Fibroblast of lung (primary cell): ENCODE measurements at regions not wholly inside any gene's neighbourhood (a gene's known extent, or its start where the extent isn't known, plus 50 kb on each side); places are given as distances from the start of the nearest gene placed in this dataset.

Experiments used
- DNase-seq, 2 donors: peaks; one replicate each; pipeline versions ENCODE4 v3.0.0 to v3.0.0-alpha.2; 2010; ENCODE audit warnings: low read depth in 2 of 2
- H2AFZ ChIP-seq: 2 replicates; pipeline ENCODE4 v1.5.1; 2012; ENCODE audit warnings: low read length, control low read depth, inconsistent platforms
- H3K27ac ChIP-seq: 2 replicates; pipeline ENCODE4 v1.5.1; 2011; ENCODE audit warnings: low read length, control low read depth; ENCODE audit not compliant: insufficient read depth
- H3K27me3 ChIP-seq: 2 replicates; pipeline ENCODE4 v1.5.1; 2011; ENCODE audit warnings: mild to moderate bottlenecking, low read length; ENCODE audit not compliant: control insufficient read depth, insufficient read depth
- H3K36me3 ChIP-seq: 2 replicates; pipeline ENCODE4 v1.5.1; 2011; ENCODE audit warnings: low read length; ENCODE audit not compliant: control insufficient read depth, insufficient read depth
- H3K4me1 ChIP-seq: 2 replicates; pipeline ENCODE4 v1.5.1; 2011; ENCODE audit warnings: low read length; ENCODE audit not compliant: control insufficient read depth, insufficient read depth; ENCODE audit errors: extremely low read depth
- H3K4me2 ChIP-seq: 2 replicates; pipeline ENCODE4 v1.5.1; 2011; ENCODE audit warnings: low read length, control low read depth; ENCODE audit not compliant: insufficient read depth; ENCODE audit errors: extremely low read depth
- H3K4me3 ChIP-seq, 4 experiments: fragments of 200-600 bp in 1 of 4; sonication (generic) in 1 of 4; replicated peaks in 1 of 4; 2 replicates each; pipeline ENCODE4 v1.5.1; 2011 to 2016; ENCODE audit warnings: low read length in 4 of 4, low read depth in 3 of 4, mild to moderate bottlenecking in 3 of 4, control low read depth in 2 of 4, inconsistent platforms in 1 of 4, mixed read lengths in 1 of 4; ENCODE audit not compliant: insufficient read depth in 1 of 4; ENCODE audit errors: control extremely low read depth in 1 of 4
- H3K79me2 ChIP-seq: 2 replicates; pipeline ENCODE4 v1.5.1; 2012; ENCODE audit warnings: mild to moderate bottlenecking, low read length, inconsistent platforms; ENCODE audit not compliant: control insufficient read depth, insufficient read depth
- H3K9ac ChIP-seq: 2 replicates; pipeline ENCODE4 v1.5.1; 2011; ENCODE audit warnings: mild to moderate bottlenecking, low read length, control low read depth; ENCODE audit not compliant: insufficient read depth
- H3K9me3 ChIP-seq: 2 replicates; pipeline ENCODE4 v1.5.1; 2012; ENCODE audit warnings: low read depth, low read length; ENCODE audit not compliant: control insufficient read depth, insufficient read depth
- H4K20me1 ChIP-seq: 2 replicates; pipeline ENCODE4 v1.5.1; 2011; ENCODE audit warnings: low read length; ENCODE audit not compliant: control insufficient read depth, insufficient read depth; ENCODE audit errors: extremely low read depth
- CTCF ChIP-seq, 2 donors: IDR thresholded peaks in 1 of 2; conservative IDR thresholded peaks in 1 of 2; 1 replicate in 1 of 2; 2 replicates in 1 of 2; pipeline ENCODE4 v1.5.1; 2011 to 2012; ENCODE audit warnings: low read length in 2 of 2, control low read depth in 1 of 2, inconsistent platforms in 1 of 2, low read depth in 1 of 2, mild to moderate bottlenecking in 1 of 2
- EZH2 ChIP-seq: IDR thresholded peaks from 2 replicates; pipeline ENCODE4 v1.5.1; 2012; ENCODE audit warnings: low read length, control low read depth, mild to moderate bottlenecking; ENCODE audit errors: missing control alignments

GRCh38 chr11:71137376-71137775 is 115.0 kb downstream of the SHANK2 start:
- Histone ChIP-seq H3K4me1 (no peaks in the 10 kb centered on the region), H3K9ac (no peak overlapping the region), H3K36me3 (no peaks in the 10 kb centered on the region), H2AFZ (no peak overlapping the region), H3K9me3 (no peaks in the 10 kb centered on the region), H3K27ac (no peak overlapping the region), H3K4me3 (no peak overlapping the region), H4K20me1 (no peaks in the 10 kb centered on the region), H3K79me2 (no peaks in the 10 kb centered on the region), H3K4me2 (no peak overlapping the region), H3K27me3 (no peaks in the 10 kb centered on the region)
- no peak for DNase-seq
- no peak for TF ChIP-seq EZH2
- TF ChIP-seq CTCF (conservative IDR thresholded peaks at IDR 0.05 in 1 of 2, IDR thresholded peaks at IDR 0.05 in 1 of 2; ENCODE audit: low read depth in 1 of 2, low read length in 2 of 2) = no peak

- Histone ChIP-seq H3K27me3 (no peaks in the 10 kb centered on the region), H3K36me3 (no peaks in the 10 kb centered on the region), H3K9me3 (no peaks in the 10 kb centered on the region), H3K9ac (no peak overlapping the region), H2AFZ (no peak overlapping the region), H3K4me3 (no peak overlapping the region), H4K20me1 (no peaks in the 10 kb centered on the region), H3K4me2 (no peak overlapping the region), H3K27ac (no peak overlapping the region), H3K4me1 (no peaks in the 10 kb centered on the region), H3K79me2 (no peaks in the 10 kb centered on the region)
- DNase-seq = no peak
- TF ChIP-seq EZH2 (no peak), CTCF (conservative IDR thresholded peaks at IDR 0.05 in 1 of 2, IDR thresholded peaks at IDR 0.05 in 1 of 2; ENCODE audit: low read depth in 1 of 2, low read length in 2 of 2) (no peak)
Observed at GRCh38 chr11:71136095-71136845, 116.1 kb downstream of the SHANK2 start.

- Histone ChIP-seq H3K9me3 (no peaks in the 10 kb centered on the region), H3K9ac (no peak overlapping the region), H3K36me3 (no peaks in the 10 kb centered on the region), H3K27ac (no peak overlapping the region), H4K20me1 (no peaks in the 10 kb centered on the region), H2AFZ (no peak overlapping the region), H3K4me2 (no peak overlapping the region), H3K4me1 (no peaks in the 10 kb centered on the region), H3K27me3 (no peaks in the 10 kb centered on the region), H3K4me3 (no peak overlapping the region), H3K79me2 (no peaks in the 10 kb centered on the region)
- no peak for DNase-seq
- no peak for TF ChIP-seq CTCF (conservative IDR thresholded peaks at IDR 0.05 in 1 of 2, IDR thresholded peaks at IDR 0.05 in 1 of 2; ENCODE audit: low read depth in 1 of 2, low read length in 2 of 2)
- TF ChIP-seq EZH2 = no peak
Observed at GRCh38 chr11:71135112-71135511, 117.3 kb downstream of the SHANK2 start.
